ENCODE measurements at regions not wholly inside any gene's neighbourhood (a gene's known extent, or its start where the extent isn't known, plus 50 kb on each side); places are given as distances from the start of the nearest gene placed in this dataset.

DNA sequence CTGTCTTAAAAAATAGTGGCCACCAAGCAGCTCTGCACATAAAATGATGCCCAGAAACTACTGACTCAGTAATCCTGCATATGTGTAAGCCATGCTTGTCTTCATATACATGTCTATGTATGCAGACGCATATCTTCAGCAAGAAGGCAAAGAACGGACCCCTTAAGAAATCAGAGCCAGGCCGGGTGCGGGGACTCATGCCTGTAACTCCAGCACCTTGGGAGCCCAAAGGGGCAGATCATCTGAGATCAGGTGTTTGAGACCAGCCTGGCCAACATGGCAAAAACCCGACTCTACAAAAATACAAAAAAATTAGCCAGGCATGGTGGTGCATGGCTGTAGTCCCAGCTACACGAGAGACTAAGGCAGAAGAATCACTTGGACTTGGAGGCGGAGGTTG, 295.0 kb downstream of the TCERG1L start:
- no peaks in the 10 kb centered on the region for H3K36me3 Mint-ChIP-seq (ENCODE audit: low read depth)
- DNase-seq: no peak
- H3K4me1 Mint-ChIP-seq (ENCODE audit: low read depth): no peaks in the 10 kb centered on the region
- no peak overlapping the region for H3K27ac Mint-ChIP-seq
- CTCF ChIA-PET: no interaction called here
- H3K4me3 Mint-ChIP-seq: no peak overlapping the region
- H3K9me3 Mint-ChIP-seq: no peaks in the 10 kb centered on the region
- intact Hi-C loops (cut with micrococcal nuclease): no loop called here
- peaks cover 3% of the 10 kb centered on the region for H3K27me3 Mint-ChIP-seq (ENCODE audit: low read depth)

DNA sequence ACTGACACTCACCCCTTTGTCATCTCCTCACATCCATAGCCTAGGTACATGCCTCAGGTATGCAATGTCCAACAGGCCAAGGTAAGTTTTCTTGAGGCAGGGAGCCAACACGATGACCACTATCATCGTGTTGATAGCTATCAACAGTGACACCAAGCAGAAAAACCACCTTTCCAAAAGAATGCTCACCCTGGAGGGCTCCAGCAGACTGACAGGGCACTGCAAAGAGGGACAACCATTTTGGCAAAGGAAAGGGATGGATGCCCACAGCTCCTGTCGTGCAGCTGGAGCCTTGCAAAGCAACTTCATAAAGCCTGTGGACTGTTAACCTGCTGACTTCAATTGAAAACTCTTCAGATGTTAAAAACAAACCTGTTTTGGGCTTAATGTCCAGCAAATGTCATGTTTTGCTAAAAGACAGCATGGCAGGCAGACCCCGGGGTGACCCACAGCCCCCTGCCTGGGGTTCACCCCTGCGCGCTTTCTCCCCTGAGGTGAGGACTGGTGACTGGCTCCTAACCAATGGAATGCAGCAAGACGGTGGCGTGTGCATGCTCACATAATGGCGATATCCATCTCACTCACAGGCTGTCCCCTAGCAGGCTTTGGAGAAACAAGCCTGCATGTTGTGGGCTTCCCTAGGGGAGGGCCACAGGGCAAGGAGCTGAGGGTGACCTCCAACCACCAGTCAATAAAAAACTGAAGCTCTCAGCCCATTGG, 293.8 kb downstream of the TCERG1L start:
- CTCF ChIA-PET: no interaction called here
- Mint-ChIP-seq H3K36me3 (ENCODE audit: low read depth) (no peaks in the 10 kb centered on the region), H3K9me3 (no peaks in the 10 kb centered on the region), H3K4me3 (no peak overlapping the region), H3K27me3 (ENCODE audit: low read depth) (peaks cover 3% of the 10 kb centered on the region), H3K27ac (no peak overlapping the region), H3K4me1 (ENCODE audit: low read depth) (no peaks in the 10 kb centered on the region)
- intact Hi-C loops (cut with micrococcal nuclease): no loop called here
- no peak for DNase-seq

DNA sequence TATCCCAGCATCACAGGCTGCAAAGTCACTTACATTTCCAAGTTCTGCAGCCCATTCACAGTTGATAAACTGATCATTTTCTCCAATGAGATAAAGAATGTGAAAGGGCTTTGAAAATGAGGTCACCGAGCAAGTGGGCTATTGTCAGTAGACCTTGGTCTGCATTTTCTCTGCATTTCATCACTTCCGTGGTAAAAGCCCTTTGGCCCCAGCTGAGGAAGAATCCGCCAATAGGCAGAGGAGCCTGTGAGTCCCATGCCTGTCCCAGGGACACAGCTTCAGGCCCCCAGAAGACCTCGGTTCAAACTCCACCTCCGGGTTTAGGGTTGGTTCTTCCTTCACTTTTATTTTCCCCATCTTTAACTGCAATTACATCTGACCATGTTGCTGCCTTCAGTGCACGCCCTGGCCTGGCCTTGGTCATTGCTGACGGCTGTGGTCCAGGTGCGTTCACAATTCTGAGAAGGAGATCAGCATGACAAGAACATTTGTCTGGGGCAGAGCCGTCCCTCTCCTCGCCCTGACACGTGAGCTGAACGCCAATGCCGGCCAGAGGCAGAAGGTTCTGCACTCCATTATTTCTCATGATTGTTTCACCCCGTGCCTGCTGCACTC, 292.5 kb downstream of the TCERG1L start:
- CTCF ChIA-PET: no interaction called here
- Mint-ChIP-seq H3K4me3 (no peak overlapping the region), H3K4me1 (ENCODE audit: low read depth) (no peaks in the 10 kb centered on the region), H3K36me3 (ENCODE audit: low read depth) (no peaks in the 10 kb centered on the region), H3K27me3 (ENCODE audit: low read depth) (peaks cover 3% of the 10 kb centered on the region), H3K27ac (no peak overlapping the region), H3K9me3 (no peaks in the 10 kb centered on the region)
- intact Hi-C loops (cut with micrococcal nuclease): no loop called here
- no peak for DNase-seq

DNA sequence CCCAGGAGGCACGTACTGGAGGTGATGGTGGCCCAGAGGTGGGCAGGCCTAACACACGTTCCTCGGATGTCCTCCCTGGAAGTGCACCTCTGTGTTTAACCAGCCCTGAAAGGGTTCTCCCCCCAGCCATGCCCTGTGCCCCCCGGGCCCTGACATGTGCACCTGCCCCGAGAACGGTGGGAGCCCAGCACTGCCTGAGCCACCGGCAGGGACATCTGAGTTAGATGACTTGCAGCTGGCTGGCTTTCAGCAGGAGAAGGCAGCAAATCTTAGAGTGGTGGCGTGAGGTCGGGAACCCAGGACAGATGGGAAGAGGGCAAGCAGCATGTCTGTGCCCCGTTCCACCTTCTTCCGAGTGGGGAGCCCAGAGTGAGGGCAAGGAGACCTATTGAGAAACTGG, 291.8 kb downstream of the TCERG1L start:
- intact Hi-C loops (cut with micrococcal nuclease): no loop called here
- H3K4me1 Mint-ChIP-seq (ENCODE audit: low read depth): no peaks in the 10 kb centered on the region
- DNase-seq: no peak
- CTCF ChIA-PET: no interaction called here
- H3K27me3 Mint-ChIP-seq (ENCODE audit: low read depth): peaks cover 3% of the 10 kb centered on the region
- H3K9me3 Mint-ChIP-seq: no peaks in the 10 kb centered on the region
- no peak overlapping the region for H3K4me3 Mint-ChIP-seq
- no peak overlapping the region for H3K27ac Mint-ChIP-seq
- no peaks in the 10 kb centered on the region for H3K36me3 Mint-ChIP-seq (ENCODE audit: low read depth)

DNA sequence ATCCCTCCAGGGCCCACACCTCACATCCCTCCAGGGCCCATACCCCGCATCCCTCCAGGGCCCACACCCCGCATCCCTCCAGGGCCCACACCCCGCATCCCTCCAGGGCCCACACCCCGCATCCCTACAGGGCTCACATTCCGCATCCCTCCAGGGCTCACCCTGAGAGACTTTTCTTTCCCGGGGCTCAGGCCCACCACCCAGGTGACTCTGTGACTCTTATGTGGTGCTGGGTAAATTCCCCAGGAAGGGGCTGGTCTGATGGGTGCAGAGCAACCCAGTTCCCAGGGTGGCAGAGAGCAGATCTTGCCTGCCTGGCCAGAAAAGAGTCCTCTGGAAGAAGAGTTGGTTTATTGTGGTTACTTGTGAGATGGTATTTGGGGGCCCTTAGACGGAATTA, 290.7 kb downstream of the TCERG1L start:
- intact Hi-C loops (cut with micrococcal nuclease): no loop called here
- no peak overlapping the region for H3K27ac Mint-ChIP-seq
- H3K27me3 Mint-ChIP-seq (ENCODE audit: low read depth): peaks cover 3% of the 10 kb centered on the region
- H3K36me3 Mint-ChIP-seq (ENCODE audit: low read depth): no peaks in the 10 kb centered on the region
- H3K9me3 Mint-ChIP-seq: no peaks in the 10 kb centered on the region
- H3K4me1 Mint-ChIP-seq (ENCODE audit: low read depth): no peaks in the 10 kb centered on the region
- DNase-seq: no peak
- CTCF ChIA-PET: no interaction called here
- no peak overlapping the region for H3K4me3 Mint-ChIP-seq

DNA sequence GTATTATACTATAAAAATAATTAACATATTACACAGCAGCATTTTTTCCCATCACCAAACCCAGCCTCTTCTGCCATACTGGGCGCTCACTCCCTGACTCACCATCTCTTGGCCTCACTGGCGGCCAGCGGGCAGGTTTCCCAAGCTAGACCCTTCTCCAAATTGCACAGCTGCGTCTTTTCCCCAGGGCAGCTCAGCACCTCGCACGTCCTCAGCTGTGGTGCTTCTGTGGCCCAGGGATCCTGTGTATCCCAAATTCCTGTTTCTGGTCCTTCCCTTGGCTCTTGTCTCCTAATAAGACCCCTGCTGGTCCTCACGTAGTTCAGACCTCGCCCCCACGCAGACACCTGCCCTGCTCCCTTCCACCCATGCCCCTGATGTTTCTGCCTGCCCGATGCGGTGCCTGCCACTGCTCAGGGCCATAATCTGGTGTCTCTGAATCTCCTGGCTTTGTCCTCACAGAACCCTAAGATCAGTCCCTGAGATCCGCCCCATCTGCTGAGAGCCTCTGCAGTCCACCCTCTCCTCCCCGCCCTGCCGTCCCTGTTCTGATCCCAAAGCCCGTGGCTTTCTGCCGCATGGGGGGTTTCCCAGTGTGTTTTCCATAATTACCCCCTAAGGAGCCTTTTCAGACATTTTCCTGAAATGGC, 290.1 kb downstream of the TCERG1L start:
- H3K4me1 Mint-ChIP-seq (ENCODE audit: low read depth): no peaks in the 10 kb centered on the region
- no peaks in the 10 kb centered on the region for H3K36me3 Mint-ChIP-seq (ENCODE audit: low read depth)
- CTCF ChIA-PET: no interaction called here
- no peaks in the 10 kb centered on the region for H3K9me3 Mint-ChIP-seq
- H3K27ac Mint-ChIP-seq: no peak overlapping the region
- peaks cover 3% of the 10 kb centered on the region for H3K27me3 Mint-ChIP-seq (ENCODE audit: low read depth)
- H3K4me3 Mint-ChIP-seq: no peak overlapping the region
- intact Hi-C loops (cut with micrococcal nuclease): no loop called here
- DNase-seq: no peak

DNA sequence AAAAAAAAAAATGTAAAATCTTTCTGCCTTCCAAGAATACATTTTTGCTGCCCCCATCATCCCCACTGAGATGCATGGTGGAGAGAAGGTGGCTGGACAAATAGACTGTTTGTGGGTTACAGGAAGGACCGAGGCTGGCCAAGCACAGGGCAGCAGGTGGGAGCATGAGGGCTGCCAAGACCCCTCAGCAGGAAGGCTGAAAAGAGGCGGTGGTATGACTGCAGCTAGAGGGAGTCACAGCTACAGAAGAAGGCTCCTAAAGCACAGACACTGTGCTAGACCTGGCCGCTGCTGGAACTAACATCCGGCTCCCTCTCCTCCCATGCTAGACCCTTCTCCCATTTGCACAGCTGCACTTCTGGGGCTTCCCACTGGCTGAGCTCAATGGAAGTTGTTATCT, 289.6 kb downstream of the TCERG1L start:
- no peak for DNase-seq
- no peaks in the 10 kb centered on the region for H3K36me3 Mint-ChIP-seq (ENCODE audit: low read depth)
- H3K27me3 Mint-ChIP-seq (ENCODE audit: low read depth): peaks cover 3% of the 10 kb centered on the region
- H3K4me1 Mint-ChIP-seq (ENCODE audit: low read depth): no peaks in the 10 kb centered on the region
- no peak overlapping the region for H3K4me3 Mint-ChIP-seq
- H3K27ac Mint-ChIP-seq: no peak overlapping the region
- intact Hi-C loops (cut with micrococcal nuclease): no loop called here
- no peaks in the 10 kb centered on the region for H3K9me3 Mint-ChIP-seq
- CTCF ChIA-PET: no interaction called here

DNA sequence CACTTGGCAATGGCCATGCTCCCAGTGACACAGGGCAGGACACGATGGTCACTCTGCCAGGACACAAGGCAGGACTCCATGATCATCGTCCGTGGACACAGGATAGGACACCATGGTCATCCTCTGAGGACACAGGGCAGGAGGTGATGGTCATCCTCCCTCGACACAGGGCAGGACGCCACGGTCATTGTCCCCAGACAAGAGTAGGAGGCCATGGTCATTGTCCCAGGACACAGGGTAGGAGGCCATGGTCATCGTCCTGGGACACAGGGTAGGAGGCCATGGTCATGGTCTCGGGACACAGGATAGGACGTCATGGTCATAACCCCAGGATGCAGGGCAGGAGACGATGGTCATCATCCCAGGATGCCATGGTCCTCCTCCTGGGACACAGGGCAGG, 289.2 kb downstream of the TCERG1L start:
- Mint-ChIP-seq H3K27ac (no peak overlapping the region), H3K36me3 (ENCODE audit: low read depth) (no peaks in the 10 kb centered on the region), H3K4me1 (ENCODE audit: low read depth) (no peaks in the 10 kb centered on the region), H3K9me3 (no peaks in the 10 kb centered on the region), H3K4me3 (no peak overlapping the region), H3K27me3 (ENCODE audit: low read depth) (peaks cover 3% of the 10 kb centered on the region)
- CTCF ChIA-PET: no interaction called here
- DNase-seq: no peak
- intact Hi-C loops (cut with micrococcal nuclease): no loop called here

DNA sequence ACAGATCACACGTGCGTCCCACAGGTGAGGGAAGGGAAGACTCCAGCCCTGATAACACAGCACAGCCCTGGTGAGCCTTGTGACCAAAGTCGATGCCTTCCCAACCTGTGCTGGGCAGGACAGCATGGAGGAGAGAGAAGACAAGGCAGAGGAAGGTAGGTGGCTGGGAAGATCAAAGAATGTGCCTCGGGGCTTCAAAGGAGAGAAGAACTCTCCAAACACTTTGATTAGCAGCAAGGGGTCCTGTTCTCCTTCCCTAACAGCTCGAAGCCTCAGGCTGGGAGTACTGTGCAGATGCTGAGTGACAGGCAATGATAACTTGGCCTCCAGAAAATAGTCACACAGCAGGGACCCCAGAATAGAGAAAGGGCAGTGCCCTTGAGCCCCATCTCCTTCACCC, 288.5 kb downstream of the TCERG1L start:
- intact Hi-C loops (cut with micrococcal nuclease): no loop called here
- no peaks in the 10 kb centered on the region for H3K4me1 Mint-ChIP-seq (ENCODE audit: low read depth)
- DNase-seq: no peak
- peaks cover 3% of the 10 kb centered on the region for H3K27me3 Mint-ChIP-seq (ENCODE audit: low read depth)
- H3K27ac Mint-ChIP-seq: no peak overlapping the region
- no peaks in the 10 kb centered on the region for H3K36me3 Mint-ChIP-seq (ENCODE audit: low read depth)
- no peaks in the 10 kb centered on the region for H3K9me3 Mint-ChIP-seq
- CTCF ChIA-PET: no interaction called here
- H3K4me3 Mint-ChIP-seq: no peak overlapping the region

DNA sequence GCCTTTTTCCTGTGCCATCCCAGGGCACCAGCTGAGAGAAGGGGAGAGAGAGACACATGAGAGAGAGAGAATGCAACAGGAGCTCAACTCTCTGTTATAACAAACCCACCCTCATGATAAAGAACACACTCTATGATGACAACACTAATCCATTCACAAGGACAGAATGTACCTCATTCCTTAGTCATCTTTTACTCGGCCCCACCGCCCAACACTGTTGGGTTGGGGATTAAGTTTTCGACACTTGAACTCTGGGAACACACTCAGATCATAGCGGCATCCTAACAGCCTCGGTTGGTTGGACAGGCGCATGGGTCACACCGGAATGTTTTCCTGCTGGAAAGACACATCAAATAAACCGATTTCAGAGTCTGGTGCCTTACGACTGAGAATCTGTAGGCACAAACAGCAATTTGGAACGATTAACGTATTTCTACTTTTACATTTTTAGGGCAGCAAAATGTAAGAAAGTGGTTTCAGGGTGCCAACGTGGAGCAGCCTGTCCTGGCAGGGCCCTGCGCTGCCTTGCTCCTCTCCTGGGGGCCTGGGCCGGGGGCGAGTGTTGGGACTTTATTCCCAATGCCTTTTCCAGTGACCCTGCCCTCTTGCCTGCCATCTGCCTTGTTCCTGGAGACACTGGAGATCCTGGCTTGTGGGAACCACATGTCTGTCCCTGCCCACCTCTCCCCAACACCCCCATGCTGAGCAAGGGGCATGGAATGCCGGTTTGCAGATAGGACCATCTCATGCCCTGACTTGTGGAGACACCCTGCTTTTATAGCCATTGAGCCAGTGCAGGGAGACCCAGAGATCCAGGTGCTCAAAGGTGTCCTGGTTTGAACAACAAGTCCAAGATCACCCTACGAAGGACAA, 287.0 kb downstream of the TCERG1L start:
- CTCF ChIA-PET: no interaction called here
- no peaks in the 10 kb centered on the region for H3K4me1 Mint-ChIP-seq (ENCODE audit: low read depth)
- DNase-seq: no peak
- H3K27ac Mint-ChIP-seq: no peak overlapping the region
- no peak overlapping the region for H3K4me3 Mint-ChIP-seq
- no peaks in the 10 kb centered on the region for H3K36me3 Mint-ChIP-seq (ENCODE audit: low read depth)
- peaks cover 3% of the 10 kb centered on the region for H3K27me3 Mint-ChIP-seq (ENCODE audit: low read depth)
- H3K9me3 Mint-ChIP-seq: no peaks in the 10 kb centered on the region
- intact Hi-C loops (cut with micrococcal nuclease): no loop called here

DNA sequence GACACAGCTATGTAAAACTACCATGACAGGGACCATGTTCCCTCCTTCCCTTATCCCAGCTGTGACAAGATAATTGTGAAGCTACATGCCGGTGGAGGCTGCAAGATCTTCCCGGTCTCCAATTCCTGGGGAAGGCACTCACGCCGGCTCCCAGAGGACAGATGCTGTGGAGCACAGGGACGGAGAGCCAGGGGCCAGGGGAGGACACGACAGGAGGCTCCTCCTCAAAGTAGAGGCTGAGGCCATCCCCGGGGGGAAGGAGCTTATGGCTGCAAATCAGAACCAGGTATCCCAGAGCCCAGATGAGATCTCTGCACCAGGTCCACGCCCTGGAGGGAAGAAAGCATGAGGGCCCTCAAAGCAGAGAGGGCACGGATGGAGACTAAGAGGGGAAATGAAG, 286.2 kb downstream of the TCERG1L start:
- intact Hi-C loops (cut with micrococcal nuclease): no loop called here
- Mint-ChIP-seq H3K4me3 (no peak overlapping the region), H3K9me3 (no peaks in the 10 kb centered on the region), H3K27me3 (ENCODE audit: low read depth) (peaks cover 3% of the 10 kb centered on the region), H3K36me3 (ENCODE audit: low read depth) (no peaks in the 10 kb centered on the region), H3K4me1 (ENCODE audit: low read depth) (no peaks in the 10 kb centered on the region), H3K27ac (no peak overlapping the region)
- no peak for DNase-seq
- CTCF ChIA-PET: no interaction called here

DNA sequence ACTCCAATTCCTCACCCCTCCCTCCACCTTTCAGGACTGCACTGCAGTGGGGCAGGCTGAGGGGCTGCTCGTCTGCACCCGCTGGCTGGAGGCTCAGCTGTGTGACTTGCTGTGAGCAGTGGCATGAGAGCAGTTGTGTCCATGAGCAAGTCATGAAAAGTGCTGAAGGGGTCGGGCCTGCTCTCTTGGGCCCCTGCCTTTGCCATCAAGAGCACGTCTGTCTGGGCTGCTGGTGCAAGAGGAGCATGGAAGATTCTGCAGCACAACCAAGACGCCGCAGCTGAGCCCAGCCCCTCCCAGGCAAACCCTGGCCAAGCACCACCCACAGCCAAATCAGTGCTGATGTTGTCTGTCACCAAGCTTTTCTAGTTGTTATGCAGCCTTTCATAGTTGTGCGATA, 284.3 kb downstream of the TCERG1L start:
- H3K27ac Mint-ChIP-seq: no peak overlapping the region
- H3K27me3 Mint-ChIP-seq (ENCODE audit: low read depth): no peaks in the 10 kb centered on the region
- H3K9me3 Mint-ChIP-seq: no peaks in the 10 kb centered on the region
- H3K4me3 Mint-ChIP-seq: no peak overlapping the region
- H3K36me3 Mint-ChIP-seq (ENCODE audit: low read depth): no peaks in the 10 kb centered on the region
- intact Hi-C loops (cut with micrococcal nuclease): no loop called here
- CTCF ChIA-PET: no interaction called here
- DNase-seq: no peak
- H3K4me1 Mint-ChIP-seq (ENCODE audit: low read depth): no peaks in the 10 kb centered on the region
